CD1c-positive myeloid dendritic cell (primary cell): ENCODE measurements at regions not wholly inside any gene's neighbourhood (a gene's known extent, or its start where the extent isn't known, plus 50 kb on each side); places are given as distances from the start of the nearest gene placed in this dataset.

Experiments used
- DNase-seq: peaks from one replicate; pipeline ENCODE4 v3.0.0-alpha.2; 2016; ENCODE audit errors: extremely low spot score

- DNase-seq = no peak
These were observed 465.4 kb downstream of the TMA16 start for GRCh38 chr4:163959932-163960331.

- DNase-seq = no peak
These were observed 472.1 kb downstream of the TMA16 start for GRCh38 chr4:163966612-163967011.

- DNase-seq = no peak
These were observed 472.8 kb downstream of the TMA16 start for GRCh38 chr4:163967263-163967662.

GRCh38 chr4:163967710-163968109 lies 473.2 kb downstream of the TMA16 start:
- DNase-seq = no peak

GRCh38 chr4:163969291-163969690 lies 474.8 kb downstream of the TMA16 start:
- no peak for DNase-seq

- no peak for DNase-seq
These were observed 482.1 kb downstream of the TMA16 start for GRCh38 chr4:163976588-163976987.

GRCh38 chr4:163988391-163988790 lies 493.9 kb downstream of the TMA16 start:
- no peak for DNase-seq

GRCh38 chr4:163988865-163989264 lies 494.4 kb downstream of the TMA16 start:
- DNase-seq = no peak

GRCh38 chr4:163991298-163991865 lies 496.9 kb downstream of the TMA16 start:
- DNase-seq = no peak

- DNase-seq = no peak
These were observed 514.9 kb downstream of the TMA16 start for GRCh38 chr4:164009435-164009834.

GRCh38 chr4:164011791-164012190 lies 517.3 kb downstream of the TMA16 start:
- DNase-seq = no peak

- no peak for DNase-seq
These were observed 518.0 kb downstream of the TMA16 start for GRCh38 chr4:164012396-164013027.

- DNase-seq = no peak
These were observed 527.5 kb downstream of the TMA16 start for GRCh38 chr4:164021947-164022346.

- no peak for DNase-seq
These were observed 528.7 kb downstream of the TMA16 start for GRCh38 chr4:164023214-164023613.

GRCh38 chr4:164027805-164028204 lies 533.3 kb downstream of the TMA16 start:
- DNase-seq = no peak

- no peak for DNase-seq
These were observed 545.0 kb downstream of the TMA16 start for GRCh38 chr4:164039482-164039881.

- DNase-seq = no peak
These were observed 562.1 kb downstream of the TMA16 start for GRCh38 chr4:164056426-164057142.

- no peak for DNase-seq
These were observed 564.4 kb downstream of the TMA16 start for GRCh38 chr4:164058776-164059445.

- no peak for DNase-seq
These were observed 566.0 kb downstream of the TMA16 start for GRCh38 chr4:164060456-164060855.

- DNase-seq = no peak
These were observed 573.9 kb downstream of the TMA16 start for GRCh38 chr4:164068392-164068791.

- DNase-seq = no peak
These were observed 576.1 kb downstream of the TMA16 start for GRCh38 chr4:164070625-164071024.

GRCh38 chr4:164081371-164081770 lies 586.9 kb downstream of the TMA16 start:
- DNase-seq = no peak

GRCh38 chr4:164081801-164082200 lies 587.3 kb downstream of the TMA16 start:
- DNase-seq = no peak
